Suppressor macrophage treated with lipopolysaccharide for 4 hours (primary cell): ENCODE measurements at regions not wholly inside any gene's neighbourhood (a gene's known extent, or its start where the extent isn't known, plus 50 kb on each side); places are given as distances from the start of the nearest gene placed in this dataset.

Experiments
- DNase-seq: peaks from one replicate; pipeline ENCODE4 v3.0.0-alpha.2; 2020

DNA sequence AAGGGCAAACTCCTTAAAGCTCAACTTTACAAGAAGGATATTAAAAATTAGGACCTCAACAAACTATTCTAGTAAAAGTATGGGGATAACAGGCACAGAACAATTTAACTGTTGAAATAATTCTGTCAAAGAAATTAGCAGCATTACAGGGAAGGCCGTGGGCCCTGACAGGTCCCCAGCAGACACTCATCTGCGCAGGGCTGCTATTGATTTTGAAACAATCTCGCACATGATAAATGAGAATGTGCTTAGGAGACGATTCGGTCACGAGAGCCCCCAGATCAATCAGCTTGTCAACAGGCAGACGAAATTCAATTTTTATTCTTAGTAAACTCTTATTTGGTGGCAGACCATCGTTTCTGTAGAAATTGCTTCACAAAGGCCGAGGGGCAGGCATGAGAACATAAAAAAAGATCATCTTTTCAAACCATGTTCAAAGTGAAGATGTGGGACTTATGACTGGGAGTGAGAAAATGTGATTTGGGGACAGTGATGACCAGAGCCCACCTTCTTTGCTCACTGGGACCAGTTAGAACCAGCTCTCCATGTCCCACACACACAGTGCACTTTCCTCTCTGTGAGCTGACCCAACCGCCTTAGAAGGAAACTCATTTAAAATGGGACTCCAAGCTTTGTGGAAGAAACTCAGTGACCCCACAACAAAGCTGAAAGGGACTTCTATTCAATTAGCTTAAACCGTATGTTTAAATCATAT is 654.5 kb downstream of the TOX3 start:
- no peak for DNase-seq

- no peak for DNase-seq
Observed at GRCh38 chr16:51888534-51888933, 658.4 kb downstream of the TOX3 start.

- no peak for DNase-seq
Observed at GRCh38 chr16:51888016-51888415, 658.9 kb downstream of the TOX3 start.

GRCh38 chr16:51886456-51886855 is 660.5 kb downstream of the TOX3 start:
- no peak for DNase-seq

GRCh38 chr16:51884773-51885172 is 662.2 kb downstream of the TOX3 start:
- DNase-seq: no peak

DNA sequence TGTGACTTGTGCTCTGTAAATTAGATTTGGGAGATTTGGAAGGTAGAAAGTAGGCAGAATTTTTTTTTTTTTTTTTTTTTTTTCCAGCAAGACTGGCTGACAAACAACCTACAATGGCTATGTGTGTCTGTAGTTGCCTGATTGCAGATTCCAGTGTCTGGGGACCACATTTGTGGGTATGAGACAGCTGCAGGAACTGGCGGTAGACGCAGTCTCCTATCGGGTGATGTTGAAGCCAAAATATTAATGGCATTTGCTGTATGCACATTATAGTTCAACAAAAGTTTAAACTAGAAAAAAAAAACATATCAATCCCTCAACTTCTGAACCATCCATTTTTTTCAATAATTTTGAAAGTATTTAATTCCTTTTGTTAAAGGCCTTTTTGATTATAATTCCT is 665.2 kb downstream of the TOX3 start:
- no peak for DNase-seq

DNA sequence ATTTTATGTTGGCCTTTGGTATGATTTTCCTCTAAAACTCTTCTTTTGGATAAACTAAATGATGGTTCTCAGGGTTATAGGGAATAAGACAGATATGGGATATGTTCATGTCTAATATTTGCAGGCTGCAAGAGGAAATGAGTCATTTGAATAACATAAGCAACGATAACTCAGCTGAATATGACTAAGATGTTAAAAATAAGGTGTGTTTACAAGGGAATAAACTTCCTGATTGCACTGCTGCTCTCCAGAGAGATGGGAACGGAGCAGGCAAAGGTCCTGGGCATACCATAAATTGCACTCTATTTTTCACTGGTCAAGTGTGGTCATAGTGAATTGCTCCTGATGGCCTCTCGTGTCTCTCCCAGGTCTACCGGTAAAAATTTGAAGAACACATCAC is 666.2 kb downstream of the TOX3 start:
- DNase-seq: no peak

DNA sequence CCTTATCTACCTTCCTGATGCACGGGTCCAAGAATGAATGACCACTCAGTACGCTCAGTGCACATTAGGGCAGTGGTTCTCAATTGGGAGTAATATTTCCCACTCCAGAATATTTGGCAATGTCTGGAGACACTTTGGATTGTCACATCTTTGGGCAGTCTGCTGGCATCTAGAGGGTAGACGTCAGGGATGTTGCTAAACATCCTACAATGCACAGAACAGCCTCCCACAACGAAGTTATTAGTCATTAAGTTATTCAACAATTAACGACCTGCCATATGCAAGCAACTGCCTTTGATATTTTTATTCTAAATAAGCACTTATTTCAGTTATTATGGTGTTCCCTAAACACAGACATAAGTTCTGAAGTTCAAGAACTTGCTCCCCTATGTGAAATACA is 669.3 kb downstream of the TOX3 start:
- no peak for DNase-seq

DNA sequence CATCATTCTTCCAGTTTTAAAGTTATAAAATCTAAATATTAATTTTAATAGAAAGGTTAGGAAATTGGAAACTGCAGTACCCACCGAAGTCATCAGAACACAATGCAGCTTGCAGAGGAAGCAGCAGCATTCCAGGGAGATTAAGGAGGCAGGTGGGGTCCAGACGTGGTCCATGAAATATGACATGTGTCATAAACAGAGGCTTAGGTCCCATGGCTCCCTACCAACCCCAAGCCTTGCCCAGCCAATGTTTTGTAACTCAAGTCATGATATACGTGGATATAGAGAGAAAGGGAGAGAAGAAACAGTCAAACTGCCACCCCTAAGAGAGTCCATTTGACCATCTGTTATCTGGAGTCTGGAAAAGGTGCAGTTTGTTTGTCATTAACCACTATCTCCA is 670.0 kb downstream of the TOX3 start:
- DNase-seq: no peak

- no peak for DNase-seq
Observed at GRCh38 chr16:51876601-51876875, 670.4 kb downstream of the TOX3 start.

DNA sequence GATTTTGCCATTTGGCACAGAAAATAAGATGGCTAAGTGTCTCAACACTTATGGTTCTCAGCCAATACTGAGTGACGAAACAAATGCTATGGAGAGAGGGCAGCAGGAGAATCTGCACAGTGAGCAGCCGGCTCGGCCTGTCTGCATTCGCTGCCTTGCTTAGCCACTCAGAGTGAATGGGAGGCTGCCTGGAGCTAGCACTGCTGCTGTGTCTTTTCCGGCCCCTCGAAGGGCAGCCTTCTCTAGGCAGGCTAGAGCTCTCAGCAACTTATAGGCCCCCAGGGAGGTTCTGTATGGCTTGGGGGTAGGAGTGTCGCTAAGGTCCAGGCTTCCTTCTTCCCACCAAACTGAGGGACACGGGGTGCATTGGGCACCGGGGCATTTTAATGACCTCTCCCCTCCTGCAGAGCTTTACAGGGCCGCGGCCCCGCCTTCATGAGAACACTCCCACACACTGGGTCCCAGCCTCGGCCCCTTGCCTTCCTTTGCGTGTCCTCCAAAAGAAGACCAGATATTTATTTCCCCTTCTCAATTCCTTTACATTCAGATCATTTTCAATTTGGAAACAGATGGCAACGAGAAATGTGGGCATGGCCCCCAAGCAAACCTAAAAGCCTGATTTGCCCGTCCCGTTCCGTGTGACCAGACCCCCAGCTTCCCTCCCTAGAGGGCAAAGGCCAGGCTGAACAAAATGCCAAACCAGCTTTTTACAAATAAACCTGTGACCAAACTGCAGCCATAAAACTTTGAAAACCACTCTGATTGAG is 670.9 kb downstream of the TOX3 start:
- no peak for DNase-seq

DNA sequence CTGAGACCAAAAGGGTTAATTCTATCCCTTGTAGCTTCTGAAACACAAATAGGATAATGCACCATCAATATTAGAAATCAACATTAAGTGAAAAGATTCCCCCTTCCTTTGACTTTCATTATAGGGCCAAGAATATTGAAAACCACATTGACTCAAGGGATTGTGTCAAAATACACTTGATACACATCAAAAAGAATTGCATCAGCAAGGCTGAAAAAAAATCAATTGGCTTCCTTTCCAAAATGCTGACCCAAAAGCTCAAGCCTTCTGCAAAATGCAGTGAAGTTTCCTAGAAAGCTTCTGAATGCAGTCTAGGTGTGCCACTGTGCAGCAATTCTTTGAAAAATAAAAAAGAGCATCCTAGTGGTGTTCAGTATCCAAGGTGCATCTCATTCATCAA is 674.4 kb downstream of the TOX3 start:
- no peak for DNase-seq

- DNase-seq: no peak
Observed at GRCh38 chr16:51870296-51870854, 676.6 kb downstream of the TOX3 start.

DNA sequence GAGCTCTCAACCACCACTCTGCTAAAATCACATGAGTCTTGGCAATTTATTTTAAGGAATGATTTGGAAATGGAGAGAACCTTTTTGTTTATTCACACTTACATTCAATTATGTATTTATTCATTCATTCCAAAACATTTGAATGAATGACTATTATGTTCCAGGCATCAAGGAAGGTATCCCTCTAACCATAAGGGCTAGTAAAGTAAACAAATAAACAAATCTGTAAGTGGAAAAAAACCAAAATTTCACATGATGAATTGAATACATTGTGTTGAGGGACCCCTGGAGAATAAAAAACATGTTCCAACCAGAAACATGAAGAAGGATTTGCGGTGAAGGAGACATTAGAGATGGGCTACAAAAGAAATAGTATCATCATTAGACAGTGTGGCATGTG is 677.8 kb downstream of the TOX3 start:
- DNase-seq: no peak

DNA sequence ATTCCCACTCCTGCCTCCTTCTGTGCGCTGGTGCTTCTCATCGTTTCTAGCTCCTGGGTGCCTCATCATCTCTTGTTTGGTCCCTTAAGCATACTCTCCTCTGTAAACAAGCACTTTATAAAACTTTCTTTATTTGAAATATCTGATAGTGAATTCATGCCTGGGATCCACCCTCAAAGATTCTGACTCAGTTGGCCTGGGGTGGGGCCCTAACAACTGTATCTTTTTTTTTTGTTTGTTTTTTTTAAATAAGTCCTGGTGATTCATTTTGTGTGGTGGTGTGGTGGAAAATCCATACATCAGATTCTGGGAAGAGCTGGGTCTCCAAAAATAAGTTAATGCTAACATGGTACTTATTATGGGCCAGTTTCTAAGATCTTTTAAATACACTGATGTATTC is 678.3 kb downstream of the TOX3 start:
- DNase-seq: no peak

- no peak for DNase-seq
Observed at GRCh38 chr16:51867386-51868065, 679.4 kb downstream of the TOX3 start.

DNA sequence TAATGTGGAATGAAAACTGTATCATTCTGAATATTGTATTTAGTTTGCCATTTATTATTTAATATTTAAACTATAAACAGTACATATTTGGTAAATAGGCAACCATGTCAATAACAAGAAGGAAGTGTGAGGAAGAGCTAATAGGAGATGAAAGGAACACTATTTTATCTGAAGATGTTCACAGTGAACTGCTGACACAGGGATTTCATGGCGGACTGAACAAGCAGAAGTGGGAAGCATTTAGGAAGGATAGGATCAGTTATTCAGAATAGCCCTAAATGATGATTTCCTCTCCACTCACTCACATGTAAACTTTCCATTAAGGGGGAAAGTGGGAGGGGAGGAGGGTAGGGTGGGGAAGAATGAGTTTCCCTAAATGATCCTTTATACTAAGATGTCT is 682.4 kb downstream of the TOX3 start:
- DNase-seq: no peak

GRCh38 chr16:51854401-51854951 is 692.5 kb downstream of the TOX3 start:
- DNase-seq: no peak

- no peak for DNase-seq
Observed at GRCh38 chr16:51853586-51853985, 693.4 kb downstream of the TOX3 start.

- no peak for DNase-seq
Observed at GRCh38 chr16:51852892-51853291, 694.1 kb downstream of the TOX3 start.

DNA sequence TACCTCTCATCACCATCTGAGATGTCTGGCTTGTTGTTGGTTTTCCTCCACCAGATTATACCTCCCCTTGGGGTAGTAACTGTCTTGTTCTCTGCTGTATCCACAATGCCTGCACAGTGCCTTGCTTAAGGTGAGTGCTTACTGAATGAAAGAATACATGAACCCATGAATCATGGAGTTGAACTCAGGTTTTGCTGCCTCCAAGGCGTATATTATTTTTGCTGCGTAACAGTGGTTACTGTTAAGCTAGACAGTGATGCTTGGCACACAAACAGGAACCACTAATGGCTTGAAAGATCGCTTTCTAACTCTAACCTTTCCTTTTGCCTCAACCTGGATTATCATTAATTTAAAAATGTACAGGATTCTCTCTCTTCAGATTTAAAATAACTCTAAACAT is 695.8 kb downstream of the TOX3 start:
- DNase-seq: no peak

- DNase-seq: no peak
Observed at GRCh38 chr16:51849715-51850114, 697.2 kb downstream of the TOX3 start.

DNA sequence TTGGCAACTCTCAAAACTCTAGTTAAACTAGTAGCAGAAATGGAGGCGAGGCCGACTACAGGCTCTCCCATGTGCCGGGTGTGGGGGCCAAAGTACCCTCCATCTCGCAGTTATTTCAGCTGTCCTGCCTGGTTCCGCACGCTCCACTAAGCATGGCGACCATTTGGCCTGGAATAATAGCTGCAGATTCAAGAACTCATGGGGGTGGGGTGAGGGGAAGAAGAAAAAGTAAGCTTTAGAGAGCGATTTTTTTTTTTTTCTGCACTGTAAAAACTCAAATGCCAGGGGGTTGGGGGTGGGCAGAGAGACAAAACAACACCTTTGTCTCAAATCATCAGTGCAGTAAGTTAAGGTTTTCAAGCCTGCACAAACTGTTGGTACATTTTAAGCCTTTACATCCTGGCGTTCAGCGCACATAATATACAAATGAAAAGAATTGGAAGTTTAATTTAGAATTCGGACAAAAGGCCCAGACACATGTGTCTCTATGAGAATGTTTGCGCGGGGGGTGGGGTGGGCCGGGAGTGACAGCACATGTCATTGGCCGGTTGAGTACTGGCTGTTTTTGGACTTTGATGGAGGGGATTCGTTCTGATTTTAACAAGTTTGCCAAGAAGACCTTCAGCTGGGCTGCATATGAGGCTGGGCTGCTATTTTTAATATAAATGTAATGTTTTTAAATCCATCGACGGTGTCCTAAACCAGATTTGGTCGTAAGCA is 694.7 kb upstream of the SALL1 start:
- no peak for DNase-seq
